Nephron (organoid): ENCODE measurements at regions not wholly inside any gene's neighbourhood (a gene's known extent, or its start where the extent isn't known, plus 50 kb on each side); places are given as distances from the start of the nearest gene placed in this dataset.

ENCODE experiments used
- H3K27ac Mint-ChIP-seq, 3 experiments: 2 replicates each; pipeline ENCODE4 v1.8.0; 2020; ENCODE audit warnings: mixed read lengths in 3 of 3, mild to moderate bottlenecking in 2 of 3, moderate library complexity in 1 of 3
- H3K27me3 Mint-ChIP-seq: 2 replicates; pipeline ENCODE4 v1.8.0; 2021; ENCODE audit warnings: low read depth, mild to moderate bottlenecking, moderate library complexity, mixed read lengths
- H3K36me3 Mint-ChIP-seq: 2 replicates; pipeline ENCODE4 v1.8.0; 2020; ENCODE audit warnings: low read depth, mixed read lengths
- H3K4me1 Mint-ChIP-seq: 2 replicates; pipeline ENCODE4 v1.8.0; 2020; ENCODE audit warnings: mixed read lengths
- H3K4me3 Mint-ChIP-seq, 3 experiments: 2 replicates each; pipeline ENCODE4 v1.8.0; 2020; ENCODE audit warnings: mild to moderate bottlenecking in 3 of 3, mixed read lengths in 3 of 3, moderate library complexity in 2 of 3
- H3K9me3 Mint-ChIP-seq: 2 replicates; pipeline ENCODE4 v1.8.0; 2020; ENCODE audit warnings: mixed read lengths
- CTCF ChIP-seq, 3 experiments: fragments of 200-600 bp; sonication (generic); IDR thresholded peaks; one replicate each; pipeline ENCODE4 v1.5.0; 2021; ENCODE audit warnings: antibody characterized with exemption in 3 of 3; ENCODE audit not compliant: unreplicated experiment in 3 of 3

- H3K27me3 Mint-ChIP-seq: peaks cover 30% of the 10 kb centered on the region
- TF ChIP-seq CTCF (IDR thresholded peaks at IDR 0.05; ENCODE audit: unreplicated experiment in 3 of 3): no peak
- H3K4me3 Mint-ChIP-seq: no peak overlapping the region
- peaks cover 3% of the 10 kb centered on the region for H3K9me3 Mint-ChIP-seq
- no peak overlapping the region for H3K27ac Mint-ChIP-seq
- no peaks in the 10 kb centered on the region for H3K36me3 Mint-ChIP-seq
- peaks cover 6% of the 10 kb centered on the region for H3K4me1 Mint-ChIP-seq
Measured at GRCh38 chr7:156060925-156061324, 248.7 kb upstream of the SHH start.

GRCh38 chr7:156059369-156059768 is 247.1 kb upstream of the SHH start:
- Mint-ChIP-seq H3K9me3 (peaks cover 3% of the 10 kb centered on the region), H3K36me3 (no peaks in the 10 kb centered on the region)
- TF ChIP-seq CTCF (IDR thresholded peaks at IDR 0.05; ENCODE audit: unreplicated experiment in 3 of 3): no peak

GRCh38 chr7:156058248-156058647 is 246.0 kb upstream of the SHH start:
- Mint-ChIP-seq H3K36me3 (no peaks in the 10 kb centered on the region), H3K4me1 (no peaks in the 10 kb centered on the region), H3K27me3 (peaks cover 20% of the 10 kb centered on the region), H3K9me3 (peaks cover 3% of the 10 kb centered on the region), H3K27ac (no peak overlapping the region), H3K4me3 (no peak overlapping the region)
- no peak for TF ChIP-seq CTCF (IDR thresholded peaks at IDR 0.05; ENCODE audit: unreplicated experiment in 3 of 3)

More at GRCh38 chr7:156059369-156059768, 247.1 kb upstream of the SHH start:
- Mint-ChIP-seq H3K4me3 (no peak overlapping the region), H3K27me3 (peaks cover 23% of the 10 kb centered on the region), H3K4me1 (no peaks in the 10 kb centered on the region), H3K27ac (no peak overlapping the region)

- Mint-ChIP-seq H3K9me3 (peaks cover 3% of the 10 kb centered on the region), H3K27me3 (peaks cover 12% of the 10 kb centered on the region), H3K4me1 (no peaks in the 10 kb centered on the region), H3K27ac (no peak overlapping the region), H3K36me3 (no peaks in the 10 kb centered on the region), H3K4me3 (no peak overlapping the region)
- TF ChIP-seq CTCF (IDR thresholded peaks at IDR 0.05; ENCODE audit: unreplicated experiment in 3 of 3): no peak
Measured at GRCh38 chr7:156056534-156056933, 244.3 kb upstream of the SHH start.

- TF ChIP-seq CTCF (IDR thresholded peaks at IDR 0.05; ENCODE audit: unreplicated experiment in 3 of 3): no peak
- Mint-ChIP-seq H3K4me1 (no peaks in the 10 kb centered on the region), H3K27ac (no peak overlapping the region), H3K9me3 (no peaks in the 10 kb centered on the region), H3K36me3 (no peaks in the 10 kb centered on the region), H3K27me3 (peaks cover 10% of the 10 kb centered on the region), H3K4me3 (no peak overlapping the region)
Measured at GRCh38 chr7:156055206-156055822, 243.1 kb upstream of the SHH start.

- Mint-ChIP-seq H3K27ac (no peak overlapping the region), H3K9me3 (peaks cover 5% of the 10 kb centered on the region), H3K4me3 (no peak overlapping the region), H3K36me3 (no peaks in the 10 kb centered on the region), H3K4me1 (no peaks in the 10 kb centered on the region), H3K27me3 (peaks cover 12% of the 10 kb centered on the region)
- no peak for TF ChIP-seq CTCF (IDR thresholded peaks at IDR 0.05; ENCODE audit: unreplicated experiment in 3 of 3)
Measured at GRCh38 chr7:156051884-156052283, 239.6 kb upstream of the SHH start.
